GM23248 (cell line): ENCODE measurements at regions not wholly inside any gene's neighbourhood (a gene's known extent, or its start where the extent isn't known, plus 50 kb on each side); places are given as distances from the start of the nearest gene placed in this dataset.

Experiments used
- DNase-seq: peaks from one replicate; pipeline ENCODE4 v3.0.0-alpha.2; 2015
- H2AFZ ChIP-seq: fragments of 200-600 bp; sonication (generic); 2 replicates; pipeline ENCODE4 v1.6.1; 2016; ENCODE audit warnings: antibody characterized with exemption
- H3F3A ChIP-seq: fragments of 200-600 bp; sonication (generic); 2 replicates; pipeline ENCODE4 v1.6.1; 2016; ENCODE audit warnings: mild to moderate bottlenecking, antibody characterized with exemption, mixed run types; ENCODE audit not compliant: insufficient read depth
- H3K27ac ChIP-seq: fragments of 200-600 bp; sonication (generic); 2 replicates; pipeline ENCODE4 v1.5.1; 2016; ENCODE audit warnings: mild to moderate bottlenecking
- H3K27me3 ChIP-seq: fragments of 200-600 bp; sonication (generic); replicated peaks from 2 replicates; pipeline ENCODE4 v1.6.1; 2016; ENCODE audit warnings: mild to moderate bottlenecking; ENCODE audit not compliant: insufficient read depth
- H3K36me3 ChIP-seq: fragments of 200-600 bp; sonication (generic); 2 replicates; pipeline ENCODE4 v1.6.1; 2016; ENCODE audit warnings: low read depth, mild to moderate bottlenecking
- H3K4me1 ChIP-seq: fragments of 200-600 bp; sonication (generic); 2 replicates; pipeline ENCODE4 v1.6.1; 2016; ENCODE audit warnings: mild to moderate bottlenecking; ENCODE audit not compliant: insufficient read depth
- H3K4me2 ChIP-seq: fragments of 200-600 bp; sonication (generic); one replicate; pipeline ENCODE4 v1.6.1; 2016; ENCODE audit warnings: mild to moderate bottlenecking; ENCODE audit not compliant: unreplicated experiment
- H3K4me3 ChIP-seq: fragments of 200-600 bp; sonication (generic); 2 replicates; pipeline ENCODE4 v1.5.1; 2016; ENCODE audit warnings: mild to moderate bottlenecking
- H3K79me2 ChIP-seq: fragments of 200-600 bp; sonication (generic); 2 replicates; pipeline ENCODE4 v1.6.1; 2016; ENCODE audit warnings: mild to moderate bottlenecking; ENCODE audit not compliant: insufficient read depth
- H3K9ac ChIP-seq: fragments of 200-600 bp; sonication (generic); 2 replicates; pipeline ENCODE4 v1.6.1; 2016; ENCODE audit warnings: mild to moderate bottlenecking
- H3K9me2 ChIP-seq: fragments of 200-600 bp; sonication (generic); 2 replicates; pipeline ENCODE4 v1.6.1; 2016; ENCODE audit warnings: mixed run types, mild to moderate bottlenecking, moderate library complexity; ENCODE audit not compliant: insufficient read depth
- H3K9me3 ChIP-seq: fragments of 200-600 bp; sonication (generic); one replicate; pipeline ENCODE4 v1.6.1; 2017; ENCODE audit warnings: low read depth
- H4K20me1 ChIP-seq: fragments of 200-600 bp; sonication (generic); 2 replicates; pipeline ENCODE4 v1.6.0; 2016; ENCODE audit not compliant: insufficient read depth
- EZH2 ChIP-seq: fragments of 200-600 bp; sonication (generic); IDR thresholded peaks from 2 replicates; pipeline ENCODE4 v1.6.1; 2018; ENCODE audit warnings: antibody characterized with exemption, mild to moderate bottlenecking; ENCODE audit not compliant: insufficient read depth, poor library complexity, severe bottlenecking
- EZH2phosphoT487 ChIP-seq: fragments of 200-600 bp; sonication (generic); IDR thresholded peaks from 2 replicates; pipeline ENCODE4 v1.6.1; 2018; ENCODE audit warnings: antibody characterized with exemption, moderate library complexity, mild to moderate bottlenecking, low read depth; ENCODE audit not compliant: insufficient read depth
- WGBS, 2 experiments: methylation state at CpG; one replicate each; pipeline ENCODE4 v1.1.6; 2015 to 2017; ENCODE audit warnings: low lambda C conversion rate in 2 of 2, low coverage in 1 of 2; ENCODE audit errors: missing lambda C conversion rate in 2 of 2; 5-methylcytosine and 5-hydroxymethylcytosine counted together
- in situ Hi-C: fragments of 300-500 bp; cut with MboI; formaldehyde crosslinking; loops from 2 replicates; pipeline ENCODE4 v1.15.0; 2020

- Histone ChIP-seq H2AFZ (no peak overlapping the region), H3K27ac (no peak overlapping the region), H3F3A (no peaks in the 10 kb centered on the region), H3K9me3 (no peaks in the 10 kb centered on the region), H3K27me3 (no peaks in the 10 kb centered on the region), H3K79me2 (no peaks in the 10 kb centered on the region), H3K4me1 (no peaks in the 10 kb centered on the region), H3K4me3 (no peak overlapping the region), H3K4me2 (no peak overlapping the region), H4K20me1 (no peaks in the 10 kb centered on the region), H3K9me2 (no peaks in the 10 kb centered on the region), H3K36me3 (no peaks in the 10 kb centered on the region), H3K9ac (no peak overlapping the region)
- in situ Hi-C loops = no loop called here
- TF ChIP-seq EZH2 (no peak), EZH2phosphoT487 (no peak)
- no peak for DNase-seq
These were observed 602.0 kb upstream of the CPEB2 start for GRCh38 chr4:14400307-14400706.

- 0 out of 2 replicates have a peak, but pooled peaks cover 4% of the 10 kb centered on the region for H3K27me3 ChIP-seq
These were observed 599.1 kb upstream of the CPEB2 start for GRCh38 chr4:14403132-14403531.

GRCh38 chr4:14404730-14405129 lies 597.6 kb upstream of the CPEB2 start:
- H3K27ac ChIP-seq = no peak overlapping the region
- H2AFZ ChIP-seq = no peak overlapping the region
- no peak for DNase-seq
- no peaks in the 10 kb centered on the region for H3K79me2 ChIP-seq
- 6% methylated on average over 5 of the region's 5 CpGs for WGBS, 2 experiments
- in situ Hi-C loops = no loop called here
- H3K9me3 ChIP-seq = no peaks in the 10 kb centered on the region
- H3K4me2 ChIP-seq = no peak overlapping the region
- H3K9ac ChIP-seq = no peak overlapping the region
- H3K9me2 ChIP-seq = no peaks in the 10 kb centered on the region
- no peak for TF ChIP-seq EZH2phosphoT487
- no peak for TF ChIP-seq EZH2
- H3K36me3 ChIP-seq = no peaks in the 10 kb centered on the region
- 0 out of 2 replicates have a peak, but pooled peaks cover 4% of the 10 kb centered on the region for H3K27me3 ChIP-seq
- no peak overlapping the region for H3K4me3 ChIP-seq
- no peaks in the 10 kb centered on the region for H3K4me1 ChIP-seq
- H3F3A ChIP-seq = no peaks in the 10 kb centered on the region
- no peaks in the 10 kb centered on the region for H4K20me1 ChIP-seq

More at GRCh38 chr4:14403132-14403531, 599.1 kb upstream of the CPEB2 start:
- H3K4me2 ChIP-seq = no peak overlapping the region
- TF ChIP-seq EZH2phosphoT487 (no peak), EZH2 (no peak)
- in situ Hi-C loops = no loop called here
- WGBS, 2 experiments = 0 to 7% methylated on average over 1 of the region's 1 CpG
- H3K9me3 ChIP-seq = no peaks in the 10 kb centered on the region
- no peak overlapping the region for H3K4me3 ChIP-seq
- H3K79me2 ChIP-seq = no peaks in the 10 kb centered on the region
- no peaks in the 10 kb centered on the region for H4K20me1 ChIP-seq
- no peaks in the 10 kb centered on the region for H3K4me1 ChIP-seq
- H3K36me3 ChIP-seq = no peaks in the 10 kb centered on the region
- H3K9ac ChIP-seq = no peak overlapping the region
- H3K9me2 ChIP-seq = no peaks in the 10 kb centered on the region
- no peak overlapping the region for H2AFZ ChIP-seq
- no peak for DNase-seq
- H3K27ac ChIP-seq = no peak overlapping the region
- H3F3A ChIP-seq = no peaks in the 10 kb centered on the region

- 2 to 3% methylated on average over 3 of the region's 3 CpGs for WGBS, 2 experiments
- Histone ChIP-seq H3K27me3 (0 out of 2 replicates have a peak, but pooled peaks cover 4% of the 10 kb centered on the region), H4K20me1 (no peaks in the 10 kb centered on the region), H3F3A (no peaks in the 10 kb centered on the region), H3K4me2 (no peak overlapping the region), H2AFZ (no peak overlapping the region), H3K4me3 (no peak overlapping the region), H3K36me3 (no peaks in the 10 kb centered on the region), H3K9me2 (no peaks in the 10 kb centered on the region), H3K4me1 (no peaks in the 10 kb centered on the region), H3K27ac (no peak overlapping the region), H3K9ac (no peak overlapping the region), H3K79me2 (no peaks in the 10 kb centered on the region), H3K9me3 (no peaks in the 10 kb centered on the region)
- in situ Hi-C loops = no loop called here
- TF ChIP-seq EZH2 (no peak), EZH2phosphoT487 (no peak)
- no peak for DNase-seq
These were observed 591.8 kb upstream of the CPEB2 start for GRCh38 chr4:14410516-14410915.

- 0 to 4% methylated on average over 1 of the region's 1 CpG for WGBS, 2 experiments
- Histone ChIP-seq H2AFZ (no peak overlapping the region), H3K9me2 (no peaks in the 10 kb centered on the region), H3K9me3 (no peaks in the 10 kb centered on the region), H4K20me1 (no peaks in the 10 kb centered on the region), H3K4me2 (no peak overlapping the region), H3F3A (no peaks in the 10 kb centered on the region), H3K27ac (no peak overlapping the region), H3K4me3 (no peak overlapping the region), H3K36me3 (no peaks in the 10 kb centered on the region), H3K4me1 (no peaks in the 10 kb centered on the region), H3K9ac (no peak overlapping the region), H3K27me3 (no peaks in the 10 kb centered on the region), H3K79me2 (no peaks in the 10 kb centered on the region)
- TF ChIP-seq EZH2phosphoT487 (no peak), EZH2 (no peak)
- in situ Hi-C loops = no loop called here
- DNase-seq = peak; percentile 23
These were observed 587.1 kb upstream of the CPEB2 start for GRCh38 chr4:14415146-14415545.
